ENCODE measurements at regions not wholly inside any gene's neighbourhood (a gene's known extent, or its start where the extent isn't known, plus 50 kb on each side); places are given as distances from the start of the nearest gene placed in this dataset.

DNA sequence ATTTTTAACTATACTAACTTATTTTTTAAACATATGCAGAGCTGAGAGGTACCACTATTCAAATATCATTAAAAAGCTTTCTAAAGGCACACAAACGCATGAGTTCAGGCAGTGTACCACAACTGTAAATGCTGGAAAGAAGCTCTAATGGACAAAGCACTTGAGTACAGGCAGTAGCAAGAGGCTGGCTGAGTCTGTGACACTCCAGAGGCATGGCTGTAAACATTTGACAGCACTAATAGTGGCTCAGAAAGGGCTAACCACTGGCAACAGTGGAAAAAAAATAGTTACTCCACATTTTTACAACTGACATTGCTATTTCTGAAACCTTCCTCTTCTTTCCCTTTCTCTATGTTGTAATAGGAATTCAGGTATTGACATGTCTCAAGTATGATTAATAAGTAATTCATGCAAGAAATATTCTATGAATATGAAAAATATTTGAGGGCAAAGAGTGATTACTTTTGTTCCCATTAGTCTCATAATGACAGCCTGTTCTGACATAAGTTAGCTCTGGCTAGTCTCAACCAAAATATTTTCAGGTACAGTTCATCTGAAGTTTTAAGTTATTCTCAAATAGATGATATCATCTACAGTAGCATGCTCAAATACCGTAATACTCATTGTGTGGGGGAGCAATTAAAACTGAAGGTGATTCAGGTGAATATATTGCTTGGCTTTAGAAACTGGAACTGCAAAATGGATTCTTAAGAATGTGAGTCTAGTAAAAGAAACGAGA, 324.0 kb upstream of the POT1 start (continued):
- TF ChIP-seq, protein P1, sequence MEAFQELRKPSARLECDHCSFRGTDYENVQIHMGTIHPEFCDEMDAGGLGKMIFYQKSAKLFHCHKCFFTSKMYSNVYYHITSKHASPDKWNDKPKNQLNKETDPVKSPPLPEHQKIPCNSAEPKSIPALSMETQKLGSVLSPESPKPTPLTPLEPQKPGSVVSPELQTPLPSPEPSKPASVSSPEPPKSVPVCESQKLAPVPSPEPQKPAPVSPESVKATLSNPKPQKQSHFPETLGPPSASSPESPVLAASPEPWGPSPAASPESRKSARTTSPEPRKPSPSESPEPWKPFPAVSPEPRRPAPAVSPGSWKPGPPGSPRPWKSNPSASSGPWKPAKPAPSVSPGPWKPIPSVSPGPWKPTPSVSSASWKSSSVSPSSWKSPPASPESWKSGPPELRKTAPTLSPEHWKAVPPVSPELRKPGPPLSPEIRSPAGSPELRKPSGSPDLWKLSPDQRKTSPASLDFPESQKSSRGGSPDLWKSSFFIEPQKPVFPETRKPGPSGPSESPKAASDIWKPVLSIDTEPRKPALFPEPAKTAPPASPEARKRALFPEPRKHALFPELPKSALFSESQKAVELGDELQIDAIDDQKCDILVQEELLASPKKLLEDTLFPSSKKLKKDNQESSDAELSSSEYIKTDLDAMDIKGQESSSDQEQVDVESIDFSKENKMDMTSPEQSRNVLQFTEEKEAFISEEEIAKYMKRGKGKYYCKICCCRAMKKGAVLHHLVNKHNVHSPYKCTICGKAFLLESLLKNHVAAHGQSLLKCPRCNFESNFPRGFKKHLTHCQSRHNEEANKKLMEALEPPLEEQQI (IDR thresholded peaks at IDR 0.05) = no peak

DNA sequence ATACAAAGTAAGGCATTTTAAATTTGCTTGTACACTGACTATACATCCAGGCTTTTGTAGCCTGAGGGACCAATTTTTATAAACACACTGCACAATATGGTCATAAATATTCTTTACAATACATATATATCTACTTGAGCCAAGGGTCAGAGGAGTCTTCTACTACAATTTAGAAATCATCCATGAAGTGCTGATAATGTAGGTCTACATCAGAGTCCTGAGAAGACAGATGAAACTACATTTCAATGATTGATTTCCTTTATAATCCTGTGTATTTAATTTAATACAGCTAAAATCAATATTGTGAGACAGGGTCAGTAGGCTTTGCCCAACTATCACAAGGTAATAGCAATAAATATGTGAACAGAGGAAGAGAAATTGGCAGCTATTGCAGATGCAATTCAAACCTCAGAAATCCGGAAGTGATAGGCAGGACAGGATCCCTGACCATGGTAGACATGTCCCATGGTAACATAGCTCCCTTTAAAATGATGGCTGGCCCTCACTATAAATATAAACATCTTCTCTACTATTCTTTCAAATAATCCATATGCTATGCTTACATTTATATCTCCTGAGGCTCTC, 318.0 kb upstream of the POT1 start:
- Histone ChIP-seq H3K27me3 (ENCODE audit: control insufficient read depth in 2 of 2, insufficient read depth in 2 of 2, low read length in 2 of 2) (no peaks in the 10 kb centered on the region), H3K4me2 (ENCODE audit: insufficient read depth, low read length) (no peak overlapping the region), H2AFZ (ENCODE audit: low read depth, low read length) (peak overlapping the region; percentile 43; the same call in 1 of the 2 replicates), H4K20me1 (replicated peaks; ENCODE audit: control insufficient read depth, insufficient read depth, low read length) (no peaks in the 10 kb centered on the region), H3K4me3 (no peak overlapping the region), H3K27ac (ENCODE audit: extremely low read depth, low read depth, low read length) (no peak overlapping the region), H3K79me2 (ENCODE audit: control insufficient read depth, insufficient read depth, low read length) (no peaks in the 10 kb centered on the region), H3K9me1 (ENCODE audit: control insufficient read depth, insufficient read depth, low read length) (no peaks in the 10 kb centered on the region), H3K9ac (ENCODE audit: insufficient read depth in 1 of 2, low read depth in 2 of 2, low read length in 2 of 2) (no peak overlapping the region), H3K4me1 (replicated peaks in 1 of 2; ENCODE audit: control insufficient read depth in 2 of 2, insufficient read depth in 2 of 2, low read length in 2 of 2) (no peaks in the 10 kb centered on the region), H3K9me3 (replicated peaks; ENCODE audit: control insufficient read depth, insufficient read depth, low read depth, low read length) (peaks cover 3% of the 10 kb centered on the region; the same call in 1 of the 2 replicates), H3K36me3 (ENCODE audit: control insufficient read depth, insufficient read depth, low read length) (no peaks in the 10 kb centered on the region)
- BruUV-seq (replicated peaks) = no TSS peak
- in situ Hi-C loops (cut with MboI) = no loop called here
- ATAC-seq (no peak), FAIRE-seq (no peak), DNase-seq (ENCODE audit: extremely low read depth in 1 of 4, low spot score in 3 of 4) (no peak)
- ChIA-PET POLR2A (no interaction called here), CTCF (ENCODE audit: low intra/inter-chr PET ratio) (no interaction called here)
- 0% methylated on average over 1 of the region's 1 CpG for WGBS (ENCODE audit: insufficient coverage, low coverage, missing lambda C conversion rate)
- intact Hi-C loops (cut with micrococcal nuclease) = no loop called here
- TF ChIP-seq ZNF232 (CRISPR knock-in tag; IDR thresholded peaks at IDR 0.05) = no peak
- TF ChIP-seq CBFA2T2 (conservative IDR thresholded peaks at IDR 0.05) = no peak
- no peak for TF ChIP-seq CBX3 (IDR thresholded peaks at IDR 0.05; ENCODE audit: borderline replicate concordance in 1 of 2, low read length in 2 of 2)
- no peak for TF ChIP-seq HMG20B (CRISPR knock-in tag; IDR thresholded peaks at IDR 0.05)
- no peak for TF ChIP-seq MED1 (CRISPR knock-in tag; IDR thresholded peaks at IDR 0.05; ENCODE audit: borderline replicate concordance)
- TF ChIP-seq ATF1 (CRISPR knock-in tag; IDR thresholded peaks at IDR 0.05) = no peak
- TF ChIP-seq ATF1 (tag; IDR thresholded peaks at IDR 0.05) = no peak
- no peak for TF ChIP-seq SNIP1 (IDR thresholded peaks at IDR 0.05; ENCODE audit: low read depth)
- TF ChIP-seq ZNF316 (IDR thresholded peaks at IDR 0.05) = no peak
- no peak for TF ChIP-seq RAD51 (IDR thresholded peaks at IDR 0.05; ENCODE audit: borderline replicate concordance, low read depth)
- TF ChIP-seq ZNF217 (CRISPR knock-in tag; IDR thresholded peaks at IDR 0.05) = no peak
- TF ChIP-seq, protein P2, sequence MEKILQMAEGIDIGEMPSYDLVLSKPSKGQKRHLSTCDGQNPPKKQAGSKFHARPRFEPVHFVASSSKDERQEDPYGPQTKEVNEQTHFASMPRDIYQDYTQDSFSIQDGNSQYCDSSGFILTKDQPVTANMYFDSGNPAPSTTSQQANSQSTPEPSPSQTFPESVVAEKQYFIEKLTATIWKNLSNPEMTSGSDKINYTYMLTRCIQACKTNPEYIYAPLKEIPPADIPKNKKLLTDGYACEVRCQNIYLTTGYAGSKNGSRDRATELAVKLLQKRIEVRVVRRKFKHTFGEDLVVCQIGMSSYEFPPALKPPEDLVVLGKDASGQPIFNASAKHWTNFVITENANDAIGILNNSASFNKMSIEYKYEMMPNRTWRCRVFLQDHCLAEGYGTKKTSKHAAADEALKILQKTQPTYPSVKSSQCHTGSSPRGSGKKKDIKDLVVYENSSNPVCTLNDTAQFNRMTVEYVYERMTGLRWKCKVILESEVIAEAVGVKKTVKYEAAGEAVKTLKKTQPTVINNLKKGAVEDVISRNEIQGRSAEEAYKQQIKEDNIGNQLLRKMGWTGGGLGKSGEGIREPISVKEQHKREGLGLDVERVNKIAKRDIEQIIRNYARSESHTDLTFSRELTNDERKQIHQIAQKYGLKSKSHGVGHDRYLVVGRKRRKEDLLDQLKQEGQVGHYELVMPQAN (IDR thresholded peaks at IDR 0.05; ENCODE audit: borderline replicate concordance) = no peak
- TF ChIP-seq, protein P3, sequence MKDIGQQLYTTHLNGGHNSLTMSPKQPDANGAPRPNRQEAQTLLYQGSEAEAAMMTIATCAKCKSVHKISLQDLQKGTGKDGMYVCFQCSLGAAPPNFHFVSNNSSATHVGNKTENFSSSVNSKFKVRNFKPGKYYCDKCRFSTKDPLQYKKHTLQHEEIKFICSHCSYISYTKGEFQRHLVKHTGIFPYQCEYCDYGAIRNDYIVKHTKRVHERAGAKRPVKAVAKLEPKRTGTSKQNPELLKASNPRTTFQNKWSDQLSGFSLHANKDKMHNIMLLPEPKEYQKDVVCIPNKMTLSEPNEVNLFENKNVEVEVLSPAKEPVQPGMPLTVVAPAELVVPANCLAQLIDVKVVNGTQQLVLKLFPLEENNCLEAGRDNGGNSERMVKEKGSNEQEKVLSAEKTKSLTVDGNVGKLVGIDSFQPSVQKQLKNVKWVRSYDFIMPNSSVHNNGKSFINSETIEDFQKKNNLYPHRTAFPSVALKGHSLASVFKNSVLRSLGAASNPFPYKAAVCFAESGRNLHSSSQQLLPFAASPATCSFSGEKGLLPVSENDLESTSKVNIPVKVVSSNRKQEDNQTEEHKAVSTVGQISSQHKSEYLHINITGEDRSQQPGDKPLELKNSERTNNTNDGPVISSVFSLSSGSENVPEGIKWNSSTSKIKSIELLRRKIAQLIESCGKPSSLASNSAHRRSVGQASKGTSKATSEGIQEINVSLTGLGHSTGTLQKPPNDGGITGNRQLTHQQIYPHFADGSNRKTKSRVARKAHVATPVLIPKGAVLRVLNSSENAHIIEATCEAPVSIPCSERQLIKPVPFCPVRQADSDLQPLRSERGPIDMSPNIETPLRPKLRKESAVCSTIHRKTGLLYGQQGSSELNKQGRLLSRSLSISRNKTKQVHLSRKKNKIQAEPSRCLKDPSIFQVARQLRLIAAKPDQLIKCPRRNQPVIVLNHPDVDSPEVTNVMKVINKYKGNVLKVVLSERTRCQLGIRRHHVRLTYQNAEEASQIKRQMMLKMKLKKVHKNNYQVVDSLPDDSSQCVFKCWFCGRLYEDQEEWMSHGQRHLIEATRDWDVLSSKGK (CRISPR knock-in tag; IDR thresholded peaks at IDR 0.05) = no peak
